Effector memory CD8-positive, alpha-beta T cell (primary cell): ENCODE measurements at regions not wholly inside any gene's neighbourhood (a gene's known extent, or its start where the extent isn't known, plus 50 kb on each side); places are given as distances from the start of the nearest gene placed in this dataset.
"Not testable (repeated sequence)": the region's sequence is repeated elsewhere in the genome, so short reads cannot be mapped to it uniquely, and the experiment has no call there.

Source experiments
- ATAC-seq: fragments of 150-1000 bp; cut with Tn5 transposase; replicated peaks from 2 replicates; pipeline ENCODE4 v1.10.0; 2021; ENCODE audit warnings: mild to moderate bottlenecking, moderate library complexity
- DNase-seq, 3 experiments: peaks; one replicate each; pipeline ENCODE4 v3.0.0; 2021
- H3K27ac Mint-ChIP-seq, 2 donors: one replicate each; pipeline ENCODE4 v1.8.0; 2022; ENCODE audit warnings: mild to moderate bottlenecking in 2 of 2, mixed read lengths in 2 of 2, moderate library complexity in 2 of 2
- H3K27me3 Mint-ChIP-seq, 2 donors: one replicate each; pipeline ENCODE4 v1.8.0; 2022; ENCODE audit warnings: mixed read lengths in 2 of 2
- H3K36me3 Mint-ChIP-seq: one replicate; pipeline ENCODE4 v1.8.0; 2022; ENCODE audit warnings: mild to moderate bottlenecking, moderate library complexity, mixed read lengths; ENCODE audit not compliant: insufficient read depth
- H3K4me1 Mint-ChIP-seq, 2 donors: one replicate each; pipeline ENCODE4 v1.8.0; 2022; ENCODE audit warnings: low read depth in 2 of 2, mixed read lengths in 2 of 2
- H3K4me3 Mint-ChIP-seq, 2 donors: one replicate each; pipeline ENCODE4 v1.8.0; 2022; ENCODE audit warnings: mild to moderate bottlenecking in 2 of 2, mixed read lengths in 2 of 2, moderate library complexity in 2 of 2
- H3K9me3 Mint-ChIP-seq, 2 donors: one replicate each; pipeline ENCODE4 v1.8.0; 2022; ENCODE audit warnings: mixed read lengths in 2 of 2

GRCh38 chr1:213519098-213519497 is 468.1 kb downstream of the RPS6KC1 start:
- Mint-ChIP-seq H3K9me3 (peaks cover 6 to 23% of the 10 kb centered on the region in 2 donors), H3K36me3 (no peaks in the 10 kb centered on the region), H3K4me3 (no peak overlapping the region), H3K4me1 (no peaks in the 10 kb centered on the region), H3K27ac (no peak overlapping the region), H3K27me3 (peaks cover 15 to 26% of the 10 kb centered on the region in 2 donors)
- no peak for DNase-seq
- no peak for ATAC-seq

DNA sequence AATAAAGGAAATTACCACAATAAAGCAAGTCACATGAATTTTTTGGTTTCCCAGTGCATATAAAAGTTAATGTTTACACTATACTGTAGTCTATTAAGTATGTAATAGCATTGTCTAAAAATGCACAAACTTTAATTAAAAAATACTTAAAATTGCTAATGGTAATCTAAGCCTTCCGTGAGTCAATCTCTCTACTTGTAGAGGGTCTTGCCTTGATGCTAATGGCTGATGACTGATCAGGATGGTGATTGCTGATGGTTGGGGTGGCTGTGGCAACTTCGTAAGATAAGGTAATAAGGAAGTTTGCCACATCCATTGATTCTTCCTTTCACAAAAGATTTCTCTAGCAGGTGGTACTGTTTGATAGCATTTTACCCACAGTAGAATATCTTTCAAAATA is 466.6 kb upstream of the PROX1 start:
- H3K27ac Mint-ChIP-seq, result no peak overlapping the region
- H3K36me3 Mint-ChIP-seq, result no peaks in the 10 kb centered on the region
- no peak overlapping the region for H3K4me3 Mint-ChIP-seq
- H3K27me3 Mint-ChIP-seq, result peaks cover 15 to 26% of the 10 kb centered on the region in 2 donors
- ATAC-seq (no peak), DNase-seq (no peak)
- no peaks in the 10 kb centered on the region for H3K4me1 Mint-ChIP-seq
- peaks cover 6 to 23% of the 10 kb centered on the region in 2 donors for H3K9me3 Mint-ChIP-seq

DNA sequence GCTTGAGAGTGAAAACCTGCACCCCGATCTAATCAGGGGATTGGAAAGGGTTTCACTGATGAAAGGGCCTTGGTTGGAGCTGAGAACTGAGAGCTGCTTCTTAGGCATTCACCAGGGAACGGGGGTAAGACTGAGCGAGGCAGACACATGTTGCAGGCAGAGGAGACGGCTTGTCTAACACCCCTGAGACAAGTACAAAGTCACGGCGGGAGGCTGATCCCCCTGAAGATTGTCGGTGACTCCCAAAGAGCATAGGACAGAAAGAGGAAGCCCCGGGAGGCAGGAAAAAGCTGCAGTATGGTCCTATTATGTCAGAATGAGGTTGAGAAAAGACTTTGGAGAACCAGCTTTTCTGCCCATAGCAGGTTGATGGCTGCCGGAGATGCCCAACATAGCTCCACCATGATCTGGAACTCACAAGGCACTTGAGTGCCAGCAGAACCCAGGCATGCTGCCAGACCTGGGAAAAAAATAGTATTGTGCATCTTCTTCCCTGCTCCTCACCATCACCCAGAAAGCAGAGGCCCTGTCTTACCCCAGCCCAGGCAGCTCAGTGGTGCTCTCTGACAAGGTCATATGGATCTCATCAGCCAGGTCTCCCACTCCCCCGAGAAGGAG is 463.9 kb upstream of the PROX1 start:
- no peak for DNase-seq
- Mint-ChIP-seq H3K4me1 (no peaks in the 10 kb centered on the region), H3K36me3 (no peaks in the 10 kb centered on the region), H3K27me3 (peaks cover 15 to 17% of the 10 kb centered on the region in 2 donors), H3K9me3 (peaks cover 2 to 12% of the 10 kb centered on the region in 2 donors), H3K27ac (no peak overlapping the region), H3K4me3 (no peak overlapping the region)
- ATAC-seq, result no peak

DNA sequence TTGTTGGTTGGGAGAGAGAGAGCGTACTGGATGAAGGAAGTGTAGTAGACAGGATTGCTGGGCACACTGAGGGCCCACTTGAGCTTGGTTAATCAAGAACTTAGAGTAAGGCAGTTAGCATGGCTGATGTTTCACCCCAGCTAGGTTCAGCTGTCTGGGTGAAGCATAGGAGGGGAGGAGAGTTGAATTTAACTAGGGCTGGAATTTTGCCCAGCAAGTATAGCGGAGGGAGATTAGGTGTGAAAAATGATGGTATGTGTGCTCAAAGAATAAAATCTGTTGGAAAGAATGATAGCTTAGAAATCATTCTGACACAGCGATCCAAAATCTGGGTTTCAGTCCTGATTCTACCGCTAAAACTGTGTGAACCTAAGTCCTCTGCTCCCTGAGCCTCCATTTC is 461.5 kb upstream of the PROX1 start:
- no peaks in the 10 kb centered on the region for H3K4me1 Mint-ChIP-seq
- no peak for DNase-seq
- no peak overlapping the region for H3K4me3 Mint-ChIP-seq
- no peak overlapping the region for H3K27ac Mint-ChIP-seq
- no peaks in the 10 kb centered on the region for H3K36me3 Mint-ChIP-seq
- H3K27me3 Mint-ChIP-seq, result peaks cover 0 to 5% of the 10 kb centered on the region in 2 donors
- ATAC-seq, result no peak
- H3K9me3 Mint-ChIP-seq, result peaks cover 2 to 6% of the 10 kb centered on the region in 2 donors

- H3K4me1 Mint-ChIP-seq, result no peaks in the 10 kb centered on the region
- ATAC-seq, result no peak
- DNase-seq, result no peak
- no peaks in the 10 kb centered on the region for H3K9me3 Mint-ChIP-seq
- no peak overlapping the region for H3K27ac Mint-ChIP-seq
- no peaks in the 10 kb centered on the region for H3K27me3 Mint-ChIP-seq
- H3K4me3 Mint-ChIP-seq, result no peak overlapping the region
- no peaks in the 10 kb centered on the region for H3K36me3 Mint-ChIP-seq
Measured at GRCh38 chr1:213530611-213531320, 457.0 kb upstream of the PROX1 start.

GRCh38 chr1:213531369-213532310 is 456.1 kb upstream of the PROX1 start:
- no peak overlapping the region for H3K4me3 Mint-ChIP-seq
- no peaks in the 10 kb centered on the region for H3K9me3 Mint-ChIP-seq
- no peaks in the 10 kb centered on the region for H3K36me3 Mint-ChIP-seq
- no peak overlapping the region for H3K27ac Mint-ChIP-seq
- no peaks in the 10 kb centered on the region for H3K27me3 Mint-ChIP-seq
- H3K4me1 Mint-ChIP-seq, result no peaks in the 10 kb centered on the region
- DNase-seq (no peak), ATAC-seq (no peak)

DNA sequence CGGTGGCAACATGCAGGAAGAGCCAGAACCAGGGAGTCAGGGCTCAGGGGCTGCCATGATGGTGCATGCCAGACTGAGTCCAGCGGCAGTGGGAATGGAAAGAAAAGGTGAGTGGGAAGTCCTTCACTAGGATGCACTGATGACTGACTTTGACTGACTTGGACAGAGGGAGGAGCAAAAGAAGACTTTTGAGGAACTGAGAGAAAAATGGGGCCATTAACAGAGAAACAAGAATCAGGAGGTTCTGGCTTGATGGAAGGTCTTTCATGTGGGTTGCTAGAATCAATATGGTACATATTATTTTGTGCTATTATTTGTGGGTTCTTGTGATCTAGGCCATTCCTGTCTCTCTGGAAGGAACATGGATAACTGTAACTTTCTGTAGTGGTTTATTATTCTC is 454.6 kb upstream of the PROX1 start:
- DNase-seq (no peak), ATAC-seq (no peak)
- Mint-ChIP-seq H3K9me3 (no peaks in the 10 kb centered on the region), H3K36me3 (no peaks in the 10 kb centered on the region), H3K4me3 (no peak overlapping the region), H3K27ac (no peak overlapping the region), H3K4me1 (no peaks in the 10 kb centered on the region), H3K27me3 (peaks cover 0 to under 1% of the 10 kb centered on the region in 2 donors)

DNA sequence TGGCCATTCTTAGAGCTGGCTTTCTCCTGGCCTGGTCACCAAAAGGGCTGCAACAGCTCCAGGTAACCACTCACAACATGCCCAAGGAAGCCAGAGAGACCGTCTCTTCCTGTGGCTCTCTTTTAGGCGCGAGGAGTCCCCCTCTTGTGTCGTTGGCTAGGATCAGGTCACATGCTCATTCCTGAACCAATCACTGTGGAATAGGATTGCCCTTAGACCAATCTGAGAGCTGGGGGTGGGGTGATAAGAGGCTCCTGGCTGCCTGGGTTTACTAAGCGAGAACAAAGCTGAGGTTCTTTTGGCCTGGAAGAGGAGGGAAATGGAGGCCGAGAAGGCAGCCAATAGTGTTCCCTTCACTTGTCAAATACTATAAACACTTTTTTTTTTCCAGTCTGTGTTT is 452.1 kb upstream of the PROX1 start:
- H3K36me3 Mint-ChIP-seq, result no peaks in the 10 kb centered on the region
- no peak overlapping the region for H3K27ac Mint-ChIP-seq
- H3K27me3 Mint-ChIP-seq, result peaks cover 0 to 7% of the 10 kb centered on the region in 2 donors
- no peaks in the 10 kb centered on the region for H3K9me3 Mint-ChIP-seq
- ATAC-seq, result no peak
- no peak for DNase-seq
- H3K4me1 Mint-ChIP-seq, result no peaks in the 10 kb centered on the region
- H3K4me3 Mint-ChIP-seq, result no peak overlapping the region

DNA sequence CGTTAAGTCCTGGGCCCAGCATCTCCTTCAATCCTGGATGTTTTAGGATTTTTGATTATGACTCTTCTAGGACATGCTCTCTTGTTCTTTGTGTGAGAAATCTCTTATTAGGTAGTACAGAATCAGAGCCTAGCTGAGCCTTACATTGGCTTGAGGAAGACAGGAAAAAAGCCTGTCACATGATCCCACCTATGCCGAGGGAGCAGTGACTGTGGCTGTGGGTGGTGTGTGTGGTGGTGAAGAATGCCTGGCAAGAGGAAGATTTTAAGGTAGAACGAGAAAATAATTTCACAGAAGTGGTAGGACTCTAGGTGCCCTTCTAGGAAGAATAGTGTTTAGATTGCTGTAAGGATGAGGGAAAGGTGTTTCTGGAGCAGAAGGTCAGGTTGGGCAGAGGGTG is 449.5 kb upstream of the PROX1 start:
- H3K27ac Mint-ChIP-seq, result no peak overlapping the region
- ATAC-seq (no peak), DNase-seq (no peak)
- H3K36me3 Mint-ChIP-seq, result no peaks in the 10 kb centered on the region
- no peak overlapping the region for H3K4me3 Mint-ChIP-seq
- H3K9me3 Mint-ChIP-seq, result peaks cover 0 to 2% of the 10 kb centered on the region in 2 donors
- H3K27me3 Mint-ChIP-seq, result peaks cover 0 to 7% of the 10 kb centered on the region in 2 donors
- H3K4me1 Mint-ChIP-seq, result no peaks in the 10 kb centered on the region

- Mint-ChIP-seq H3K4me3 (no peak overlapping the region), H3K4me1 (no peaks in the 10 kb centered on the region), H3K27me3 (peaks cover 0 to 7% of the 10 kb centered on the region in 2 donors), H3K9me3 (peaks cover 0 to 6% of the 10 kb centered on the region in 2 donors), H3K36me3 (no peaks in the 10 kb centered on the region), H3K27ac (no peak overlapping the region)
- DNase-seq (no peak), ATAC-seq (no peak)
Measured at GRCh38 chr1:213539464-213539863, 448.3 kb upstream of the PROX1 start.

GRCh38 chr1:213541641-213542040 is 446.1 kb upstream of the PROX1 start:
- Mint-ChIP-seq H3K27me3 (peaks cover 0 to 7% of the 10 kb centered on the region in 2 donors), H3K36me3 (no peaks in the 10 kb centered on the region), H3K4me3 (no peak overlapping the region), H3K4me1 (no peaks in the 10 kb centered on the region), H3K9me3 (peaks cover 0 to 6% of the 10 kb centered on the region in 2 donors), H3K27ac (no peak overlapping the region)
- no peak for DNase-seq
- ATAC-seq, result no peak

DNA sequence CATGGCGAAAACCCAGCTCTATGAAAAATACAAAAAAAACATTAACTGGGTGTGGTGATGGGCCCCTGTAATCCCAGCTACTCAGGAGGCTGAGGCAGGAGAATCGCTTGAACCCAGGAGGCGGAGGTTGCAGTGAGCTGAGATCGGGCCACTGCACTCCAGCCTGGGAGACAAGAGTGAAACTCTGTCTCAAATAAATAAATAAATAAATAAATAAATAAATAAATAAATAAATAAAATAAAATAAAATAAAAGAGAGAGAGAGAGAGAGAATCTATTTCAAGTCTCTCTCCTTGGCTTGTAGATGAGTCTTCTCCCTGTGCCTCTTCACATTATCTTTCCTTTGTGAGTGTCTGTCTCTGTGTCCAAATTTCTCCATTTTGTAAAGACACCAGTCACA is 442.6 kb upstream of the PROX1 start:
- not testable (repeated sequence) for H3K36me3 Mint-ChIP-seq

DNA sequence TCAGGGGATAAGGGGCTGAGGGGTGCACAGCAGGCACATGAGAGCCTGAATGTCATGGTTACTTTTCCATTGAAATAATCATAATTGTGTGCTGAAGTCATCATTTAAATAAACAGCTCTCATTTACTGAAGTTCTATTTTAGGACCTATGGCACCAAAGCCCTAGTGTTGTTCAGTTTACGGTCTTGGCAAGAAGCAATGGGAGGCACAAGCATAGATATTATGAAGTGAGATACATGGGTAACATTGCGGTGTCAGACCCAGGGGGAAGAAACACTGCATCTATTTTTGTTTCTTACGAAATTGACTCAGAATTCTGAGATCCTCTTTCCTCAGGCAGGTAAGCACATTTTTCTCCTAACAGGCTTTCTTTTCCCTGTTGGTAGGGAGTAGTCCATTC is 437.8 kb upstream of the PROX1 start:
- ATAC-seq, result no peak
- no peaks in the 10 kb centered on the region for H3K27me3 Mint-ChIP-seq
- peaks cover 0 to 2% of the 10 kb centered on the region in 2 donors for H3K9me3 Mint-ChIP-seq
- H3K27ac Mint-ChIP-seq, result no peak overlapping the region
- no peaks in the 10 kb centered on the region for H3K4me1 Mint-ChIP-seq
- no peak overlapping the region for H3K4me3 Mint-ChIP-seq
- DNase-seq, result no peak
- peaks cover 4% of the 10 kb centered on the region for H3K36me3 Mint-ChIP-seq

More for the DNA sequence above, 442.6 kb upstream of the PROX1 start:
- H3K9me3 Mint-ChIP-seq, H3K27ac Mint-ChIP-seq, DNase-seq, H3K27me3 Mint-ChIP-seq, H3K4me3 Mint-ChIP-seq, H3K4me1 Mint-ChIP-seq, ATAC-seq: not testable (repeated sequence)
